ENCODE measurements at regions not wholly inside any gene's neighbourhood (a gene's known extent, or its start where the extent isn't known, plus 50 kb on each side); places are given as distances from the start of the nearest gene placed in this dataset.
"Not testable (repeated sequence)": the region's sequence is repeated elsewhere in the genome, so short reads cannot be mapped to it uniquely, and the experiment has no call there.

- TF ChIP-seq PRDM4 (tag by site-specific recombination; IDR thresholded peaks at IDR 0.05) (no peak), ZNF768 (tag by site-specific recombination; IDR thresholded peaks at IDR 0.05) (no peak), ZNF585B (tag by site-specific recombination; IDR thresholded peaks at IDR 0.05) (no peak), ZBTB20 (tag by site-specific recombination; IDR thresholded peaks at IDR 0.05) (no peak)
- TF ChIP-seq, protein P1, sequence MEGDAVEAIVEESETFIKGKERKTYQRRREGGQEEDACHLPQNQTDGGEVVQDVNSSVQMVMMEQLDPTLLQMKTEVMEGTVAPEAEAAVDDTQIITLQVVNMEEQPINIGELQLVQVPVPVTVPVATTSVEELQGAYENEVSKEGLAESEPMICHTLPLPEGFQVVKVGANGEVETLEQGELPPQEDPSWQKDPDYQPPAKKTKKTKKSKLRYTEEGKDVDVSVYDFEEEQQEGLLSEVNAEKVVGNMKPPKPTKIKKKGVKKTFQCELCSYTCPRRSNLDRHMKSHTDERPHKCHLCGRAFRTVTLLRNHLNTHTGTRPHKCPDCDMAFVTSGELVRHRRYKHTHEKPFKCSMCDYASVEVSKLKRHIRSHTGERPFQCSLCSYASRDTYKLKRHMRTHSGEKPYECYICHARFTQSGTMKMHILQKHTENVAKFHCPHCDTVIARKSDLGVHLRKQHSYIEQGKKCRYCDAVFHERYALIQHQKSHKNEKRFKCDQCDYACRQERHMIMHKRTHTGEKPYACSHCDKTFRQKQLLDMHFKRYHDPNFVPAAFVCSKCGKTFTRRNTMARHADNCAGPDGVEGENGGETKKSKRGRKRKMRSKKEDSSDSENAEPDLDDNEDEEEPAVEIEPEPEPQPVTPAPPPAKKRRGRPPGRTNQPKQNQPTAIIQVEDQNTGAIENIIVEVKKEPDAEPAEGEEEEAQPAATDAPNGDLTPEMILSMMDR (tag by site-specific recombination; IDR thresholded peaks at IDR 0.05) = no peak
- TF ChIP-seq, protein P2, sequence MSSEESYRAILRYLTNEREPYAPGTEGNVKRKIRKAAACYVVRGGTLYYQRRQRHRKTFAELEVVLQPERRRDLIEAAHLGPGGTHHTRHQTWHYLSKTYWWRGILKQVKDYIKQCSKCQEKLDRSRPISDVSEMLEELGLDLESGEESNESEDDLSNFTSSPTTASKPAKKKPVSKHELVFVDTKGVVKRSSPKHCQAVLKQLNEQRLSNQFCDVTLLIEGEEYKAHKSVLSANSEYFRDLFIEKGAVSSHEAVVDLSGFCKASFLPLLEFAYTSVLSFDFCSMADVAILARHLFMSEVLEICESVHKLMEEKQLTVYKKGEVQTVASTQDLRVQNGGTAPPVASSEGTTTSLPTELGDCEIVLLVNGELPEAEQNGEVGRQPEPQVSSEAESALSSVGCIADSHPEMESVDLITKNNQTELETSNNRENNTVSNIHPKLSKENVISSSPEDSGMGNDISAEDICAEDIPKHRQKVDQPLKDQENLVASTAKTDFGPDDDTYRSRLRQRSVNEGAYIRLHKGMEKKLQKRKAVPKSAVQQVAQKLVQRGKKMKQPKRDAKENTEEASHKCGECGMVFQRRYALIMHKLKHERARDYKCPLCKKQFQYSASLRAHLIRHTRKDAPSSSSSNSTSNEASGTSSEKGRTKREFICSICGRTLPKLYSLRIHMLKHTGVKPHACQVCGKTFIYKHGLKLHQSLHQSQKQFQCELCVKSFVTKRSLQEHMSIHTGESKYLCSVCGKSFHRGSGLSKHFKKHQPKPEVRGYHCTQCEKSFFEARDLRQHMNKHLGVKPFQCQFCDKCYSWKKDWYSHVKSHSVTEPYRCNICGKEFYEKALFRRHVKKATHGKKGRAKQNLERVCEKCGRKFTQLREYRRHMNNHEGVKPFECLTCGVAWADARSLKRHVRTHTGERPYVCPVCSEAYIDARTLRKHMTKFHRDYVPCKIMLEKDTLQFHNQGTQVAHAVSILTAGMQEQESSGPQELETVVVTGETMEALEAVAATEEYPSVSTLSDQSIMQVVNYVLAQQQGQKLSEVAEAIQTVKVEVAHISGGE (tag by site-specific recombination; conservative IDR thresholded peaks at IDR 0.05; ENCODE audit: low read depth) = no peak
- TF ChIP-seq, protein P3, sequence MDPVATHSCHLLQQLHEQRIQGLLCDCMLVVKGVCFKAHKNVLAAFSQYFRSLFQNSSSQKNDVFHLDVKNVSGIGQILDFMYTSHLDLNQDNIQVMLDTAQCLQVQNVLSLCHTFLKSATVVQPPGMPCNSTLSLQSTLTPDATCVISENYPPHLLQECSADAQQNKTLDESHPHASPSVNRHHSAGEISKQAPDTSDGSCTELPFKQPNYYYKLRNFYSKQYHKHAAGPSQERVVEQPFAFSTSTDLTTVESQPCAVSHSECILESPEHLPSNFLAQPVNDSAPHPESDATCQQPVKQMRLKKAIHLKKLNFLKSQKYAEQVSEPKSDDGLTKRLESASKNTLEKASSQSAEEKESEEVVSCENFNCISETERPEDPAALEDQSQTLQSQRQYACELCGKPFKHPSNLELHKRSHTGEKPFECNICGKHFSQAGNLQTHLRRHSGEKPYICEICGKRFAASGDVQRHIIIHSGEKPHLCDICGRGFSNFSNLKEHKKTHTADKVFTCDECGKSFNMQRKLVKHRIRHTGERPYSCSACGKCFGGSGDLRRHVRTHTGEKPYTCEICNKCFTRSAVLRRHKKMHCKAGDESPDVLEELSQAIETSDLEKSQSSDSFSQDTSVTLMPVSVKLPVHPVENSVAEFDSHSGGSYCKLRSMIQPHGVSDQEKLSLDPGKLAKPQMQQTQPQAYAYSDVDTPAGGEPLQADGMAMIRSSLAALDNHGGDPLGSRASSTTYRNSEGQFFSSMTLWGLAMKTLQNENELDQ (tag by site-specific recombination; IDR thresholded peaks at IDR 0.05; ENCODE audit: low read depth) = no peak
- TF ChIP-seq, protein P4, sequence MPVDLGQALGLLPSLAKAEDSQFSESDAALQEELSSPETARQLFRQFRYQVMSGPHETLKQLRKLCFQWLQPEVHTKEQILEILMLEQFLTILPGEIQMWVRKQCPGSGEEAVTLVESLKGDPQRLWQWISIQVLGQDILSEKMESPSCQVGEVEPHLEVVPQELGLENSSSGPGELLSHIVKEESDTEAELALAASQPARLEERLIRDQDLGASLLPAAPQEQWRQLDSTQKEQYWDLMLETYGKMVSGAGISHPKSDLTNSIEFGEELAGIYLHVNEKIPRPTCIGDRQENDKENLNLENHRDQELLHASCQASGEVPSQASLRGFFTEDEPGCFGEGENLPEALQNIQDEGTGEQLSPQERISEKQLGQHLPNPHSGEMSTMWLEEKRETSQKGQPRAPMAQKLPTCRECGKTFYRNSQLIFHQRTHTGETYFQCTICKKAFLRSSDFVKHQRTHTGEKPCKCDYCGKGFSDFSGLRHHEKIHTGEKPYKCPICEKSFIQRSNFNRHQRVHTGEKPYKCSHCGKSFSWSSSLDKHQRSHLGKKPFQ (tag by site-specific recombination; IDR thresholded peaks at IDR 0.05) = no peak
These were observed 149.1 kb downstream of the LYPLAL1 start (continued) for GRCh38 chr1:219322766-219323165.

DNA sequence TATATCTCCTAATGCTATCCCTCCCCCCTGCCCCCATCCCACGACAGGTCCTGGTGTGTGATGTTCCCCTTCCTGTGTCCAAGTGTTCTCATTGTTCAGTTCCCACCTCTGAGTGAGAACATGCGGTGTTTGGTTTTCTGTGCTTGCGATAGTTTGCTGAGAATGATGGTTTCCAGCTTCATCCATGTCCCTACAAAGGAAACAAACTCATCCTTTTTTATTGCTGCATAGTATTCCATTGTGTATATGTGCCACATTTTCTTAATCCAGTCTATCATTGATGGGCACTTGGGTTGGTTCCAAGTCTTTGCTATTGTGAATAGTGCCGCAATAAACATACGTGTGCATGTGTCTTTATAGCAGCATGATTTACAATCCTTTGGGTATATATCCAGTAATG lies 146.9 kb downstream of the LYPLAL1 start:
- CTCF ChIA-PET; H3K4me1 ChIP-seq (ENCODE audit: control insufficient read depth, insufficient read depth, low read length); POLR2A ChIA-PET; H3K4me3 ChIP-seq (ENCODE audit: low read depth, low read length); H3K9me3 ChIP-seq (ENCODE audit: control insufficient read depth, insufficient read depth, low read depth, low read length); H3K36me3 ChIP-seq (ENCODE audit: control insufficient read depth in 2 of 2, insufficient read depth in 1 of 2, low read length in 2 of 2); H3K27ac ChIP-seq (ENCODE audit: extremely low read depth, low read depth, low read length): not testable (repeated sequence)
- TF ChIP-seq ZNF146 (tag by site-specific recombination; IDR thresholded peaks at IDR 0.05) = peak; percentile 94
- TF ChIP-seq, protein P5, sequence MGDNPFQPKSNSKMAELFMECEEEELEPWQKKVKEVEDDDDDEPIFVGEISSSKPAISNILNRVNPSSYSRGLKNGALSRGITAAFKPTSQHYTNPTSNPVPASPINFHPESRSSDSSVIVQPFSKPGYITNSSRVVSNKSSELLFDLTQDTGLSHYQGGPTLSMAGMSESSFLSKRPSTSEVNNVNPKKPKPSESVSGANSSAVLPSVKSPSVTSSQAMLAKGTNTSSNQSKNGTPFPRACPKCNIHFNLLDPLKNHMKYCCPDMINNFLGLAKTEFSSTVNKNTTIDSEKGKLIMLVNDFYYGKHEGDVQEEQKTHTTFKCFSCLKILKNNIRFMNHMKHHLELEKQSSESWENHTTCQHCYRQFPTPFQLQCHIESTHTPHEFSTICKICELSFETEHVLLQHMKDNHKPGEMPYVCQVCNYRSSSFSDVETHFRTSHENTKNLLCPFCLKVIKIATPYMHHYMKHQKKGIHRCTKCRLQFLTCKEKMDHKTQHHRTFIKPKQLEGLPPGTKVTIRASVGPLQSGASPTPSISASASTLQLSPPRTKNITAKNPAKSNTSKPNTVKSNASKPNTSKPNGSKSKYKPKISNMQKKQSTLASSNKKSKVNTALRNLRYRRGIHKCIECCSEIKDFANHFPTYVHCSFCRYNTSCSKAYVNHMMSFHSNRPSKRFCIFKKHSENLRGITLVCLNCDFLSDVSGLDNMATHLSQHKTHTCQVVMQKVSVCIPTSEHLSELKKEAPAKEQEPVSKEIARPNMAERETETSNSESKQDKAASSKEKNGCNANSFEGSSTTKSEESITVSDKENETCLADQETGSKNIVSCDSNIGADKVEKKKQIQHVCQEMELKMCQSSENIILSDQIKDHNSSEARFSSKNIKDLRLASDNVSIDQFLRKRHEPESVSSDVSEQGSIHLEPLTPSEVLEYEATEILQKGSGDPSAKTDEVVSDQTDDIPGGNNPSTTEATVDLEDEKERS (tag by site-specific recombination; IDR thresholded peaks at IDR 0.05) = peak; percentile 53; the same call in 1 of the 2 replicates
